ENCODE measurements at regions not wholly inside any gene's neighbourhood (a gene's known extent, or its start where the extent isn't known, plus 50 kb on each side); places are given as distances from the start of the nearest gene placed in this dataset.

DNA sequence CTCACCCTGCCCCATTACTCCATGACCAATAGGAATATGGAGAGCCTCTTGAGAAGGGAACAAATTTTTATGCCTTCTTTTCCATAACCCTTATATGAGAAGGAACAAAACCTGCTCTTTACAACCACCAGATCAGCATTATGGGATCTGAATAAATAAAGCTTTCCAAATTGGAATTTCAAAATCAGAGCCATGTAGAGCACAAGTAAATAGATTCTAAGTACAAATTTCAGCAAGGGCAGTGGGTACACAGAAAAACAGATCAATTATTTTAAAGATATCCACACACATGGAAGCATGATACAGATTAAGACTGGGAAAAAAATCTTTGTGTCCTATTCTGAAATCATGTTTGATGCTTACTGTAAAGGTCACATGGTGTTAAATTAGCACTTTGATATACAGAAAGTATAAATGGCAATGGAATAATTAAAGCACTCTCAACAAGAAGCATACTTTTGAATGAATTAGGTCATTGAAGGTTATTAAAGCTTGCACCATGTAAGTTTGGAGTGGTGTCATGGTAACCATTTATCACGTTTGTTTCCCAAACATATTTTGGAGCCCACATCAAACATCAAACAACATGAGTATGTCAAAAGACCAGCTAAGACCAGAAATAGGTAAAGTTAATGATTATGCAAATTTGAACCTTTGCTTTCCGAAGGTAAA lies 75.9 kb upstream of the AVPR1A start:
- POLR2A ChIA-PET: no interaction called here
- CTCF ChIA-PET: no interaction called here

DNA sequence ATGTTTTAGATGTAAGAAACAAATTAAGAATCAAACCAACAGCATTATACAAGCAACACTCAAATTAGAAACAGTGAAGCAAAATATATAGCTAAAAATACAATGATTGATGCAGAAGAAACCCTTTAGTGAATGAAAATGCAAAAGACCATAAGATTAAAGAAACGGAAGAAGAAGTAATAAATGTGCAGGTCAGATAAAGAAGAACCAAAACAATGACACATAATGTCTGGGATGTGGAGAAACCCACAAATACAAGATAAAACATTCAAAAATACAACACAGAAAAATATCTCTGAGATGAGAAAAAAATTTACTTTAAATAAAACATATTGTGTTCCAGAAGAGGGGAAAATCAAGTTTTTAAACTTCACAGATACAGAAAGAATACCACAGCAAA lies 73.4 kb upstream of the AVPR1A start:
- CTCF ChIA-PET: no interaction called here
- TF ChIP-seq, protein P1, sequence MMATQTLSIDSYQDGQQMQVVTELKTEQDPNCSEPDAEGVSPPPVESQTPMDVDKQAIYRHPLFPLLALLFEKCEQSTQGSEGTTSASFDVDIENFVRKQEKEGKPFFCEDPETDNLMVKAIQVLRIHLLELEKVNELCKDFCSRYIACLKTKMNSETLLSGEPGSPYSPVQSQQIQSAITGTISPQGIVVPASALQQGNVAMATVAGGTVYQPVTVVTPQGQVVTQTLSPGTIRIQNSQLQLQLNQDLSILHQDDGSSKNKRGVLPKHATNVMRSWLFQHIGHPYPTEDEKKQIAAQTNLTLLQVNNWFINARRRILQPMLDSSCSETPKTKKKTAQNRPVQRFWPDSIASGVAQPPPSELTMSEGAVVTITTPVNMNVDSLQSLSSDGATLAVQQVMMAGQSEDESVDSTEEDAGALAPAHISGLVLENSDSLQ (IDR thresholded peaks at IDR 0.05): no peak
- TF ChIP-seq HDGF (IDR thresholded peaks at IDR 0.05; ENCODE audit: borderline replicate concordance): no peak
- TF ChIP-seq SUZ12 (IDR thresholded peaks at IDR 0.05): no peak
- TF ChIP-seq ARNT (IDR thresholded peaks at IDR 0.05): no peak
- TF ChIP-seq FOXK2 (IDR thresholded peaks at IDR 0.05): no peak
- TF ChIP-seq FOXM1 (IDR thresholded peaks at IDR 0.05; ENCODE audit: borderline replicate concordance): no peak
- TF ChIP-seq FOXA1 (IDR thresholded peaks at IDR 0.05): no peak
- no peak for TF ChIP-seq BHLHE40 (IDR thresholded peaks at IDR 0.05; ENCODE audit: borderline replicate concordance)

More for the DNA sequence above, 75.9 kb upstream of the AVPR1A start:
- DNase-seq (ENCODE audit: extremely low spot score): no peak
- TF ChIP-seq FOXK2 (IDR thresholded peaks at IDR 0.05) (no peak), ELF4 (IDR thresholded peaks at IDR 0.05) (no peak), BHLHE40 (IDR thresholded peaks at IDR 0.05; ENCODE audit: borderline replicate concordance) (no peak)

DNA sequence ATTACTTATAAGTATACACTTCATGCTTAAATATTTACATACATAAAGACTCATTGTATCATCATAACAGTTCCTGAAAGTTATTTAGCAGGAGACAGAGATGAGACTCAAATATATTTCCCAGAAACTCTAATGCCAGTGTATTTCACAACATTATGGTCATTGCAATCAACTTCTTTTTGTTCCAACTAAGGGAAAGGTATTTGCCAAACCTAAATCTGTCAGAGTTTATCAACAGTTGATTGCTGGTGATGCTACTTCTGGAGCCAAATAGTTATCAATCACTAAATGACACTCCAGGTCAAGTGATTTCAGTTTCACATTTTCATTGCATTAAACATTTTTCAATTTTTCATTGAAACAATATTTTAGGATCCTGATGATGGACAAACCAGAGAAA lies 72.1 kb upstream of the AVPR1A start:
- ChIA-PET CTCF (no interaction called here), POLR2A (no interaction called here)
- no peak for DNase-seq (ENCODE audit: extremely low spot score)
- TF ChIP-seq SP1 (IDR thresholded peaks at IDR 0.05): no peak

More for the DNA sequence above, 73.4 kb upstream of the AVPR1A start:
- POLR2A ChIA-PET: no interaction called here
- no peak for DNase-seq (ENCODE audit: extremely low spot score)

DNA sequence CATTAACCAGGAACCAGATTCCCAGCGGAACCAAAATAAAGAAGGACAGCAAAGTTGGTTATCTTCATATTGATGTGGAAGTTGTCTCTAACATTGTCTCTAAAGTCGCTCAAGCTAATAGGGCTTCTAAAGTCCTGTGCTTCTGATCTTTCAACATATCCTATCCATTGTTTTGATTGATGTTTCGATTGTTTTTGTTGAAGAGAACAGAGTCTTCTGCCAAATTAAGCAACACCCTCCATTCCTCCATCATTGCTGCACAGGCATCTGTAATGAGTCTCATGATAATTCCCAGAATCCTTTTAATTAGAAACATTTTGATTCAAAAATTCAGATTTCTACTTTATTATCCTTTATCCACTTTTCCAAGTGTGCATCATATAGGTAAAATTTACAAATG lies 71.6 kb upstream of the AVPR1A start:
- ChIA-PET CTCF (no interaction called here), POLR2A (no interaction called here)
- no peak for DNase-seq (ENCODE audit: extremely low spot score)
- TF ChIP-seq BHLHE40 (IDR thresholded peaks at IDR 0.05; ENCODE audit: borderline replicate concordance): no peak
- TF ChIP-seq SUZ12 (IDR thresholded peaks at IDR 0.05): no peak
- no peak for TF ChIP-seq FOXM1 (IDR thresholded peaks at IDR 0.05; ENCODE audit: borderline replicate concordance)
- no peak for TF ChIP-seq CTBP1 (IDR thresholded peaks at IDR 0.05; ENCODE audit: borderline replicate concordance)
- no peak for TF ChIP-seq TARDBP (IDR thresholded peaks at IDR 0.05)
- no peak for TF ChIP-seq FOXA1 (IDR thresholded peaks at IDR 0.05)
- TF ChIP-seq NFRKB (IDR thresholded peaks at IDR 0.05): no peak
- TF ChIP-seq HDGF (IDR thresholded peaks at IDR 0.05; ENCODE audit: borderline replicate concordance): no peak
- no peak for TF ChIP-seq L3MBTL2 (conservative IDR thresholded peaks at IDR 0.05)

DNA sequence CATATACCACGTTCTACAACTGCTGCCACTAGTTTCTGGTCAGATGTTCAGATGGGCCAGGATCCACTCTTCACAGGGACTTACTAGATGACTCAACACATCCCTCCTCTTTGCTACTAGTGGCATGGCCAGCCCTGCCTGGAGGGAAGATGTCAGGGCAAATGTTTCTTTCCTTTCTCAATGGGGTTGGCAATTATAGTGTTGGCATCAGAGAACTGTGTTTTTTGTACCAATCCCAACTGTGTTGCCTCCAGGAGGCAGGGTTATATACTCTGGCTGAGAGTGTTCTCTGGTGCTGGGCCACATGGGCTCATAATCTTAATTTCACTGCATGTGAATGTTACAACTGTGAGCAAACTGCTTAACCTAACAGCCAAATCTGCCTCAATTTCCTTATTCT lies 69.9 kb upstream of the AVPR1A start:
- TF ChIP-seq, protein P1 (IDR thresholded peaks at IDR 0.05): no peak
- TF ChIP-seq SP1 (IDR thresholded peaks at IDR 0.05) (no peak), ZNF384 (IDR thresholded peaks at IDR 0.05) (no peak), FOXA1 (IDR thresholded peaks at IDR 0.05) (no peak), FOXK2 (IDR thresholded peaks at IDR 0.05) (no peak), L3MBTL2 (conservative IDR thresholded peaks at IDR 0.05) (no peak), SUZ12 (IDR thresholded peaks at IDR 0.05) (no peak), ARNT (IDR thresholded peaks at IDR 0.05) (no peak)
- ChIA-PET POLR2A (no interaction called here), CTCF (no interaction called here)
- no peak for DNase-seq (ENCODE audit: extremely low spot score)

DNA sequence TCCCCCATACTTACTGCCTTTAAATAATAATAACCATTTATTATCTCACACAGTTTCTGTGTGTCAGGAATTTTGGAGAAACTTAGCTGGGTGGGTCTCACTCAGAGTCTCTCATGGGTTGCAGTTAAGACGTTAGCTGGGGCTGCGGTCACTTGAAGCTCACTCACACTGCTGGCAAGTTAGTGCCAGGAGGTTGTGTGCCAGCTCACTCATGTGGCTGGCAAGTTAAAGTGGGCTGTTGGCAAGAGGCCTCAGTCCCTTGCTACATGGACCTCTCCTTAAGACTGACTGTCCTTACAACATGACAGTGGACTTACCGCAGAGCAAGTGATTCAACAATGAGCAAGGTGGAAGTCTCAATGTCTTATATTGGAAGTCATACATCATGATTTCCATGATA lies 61.3 kb upstream of the AVPR1A start:
- DNase-seq (ENCODE audit: extremely low spot score): no peak
- TF ChIP-seq, protein P1 (IDR thresholded peaks at IDR 0.05): no peak
- TF ChIP-seq L3MBTL2 (conservative IDR thresholded peaks at IDR 0.05) (no peak), ARNT (IDR thresholded peaks at IDR 0.05) (no peak), SP1 (IDR thresholded peaks at IDR 0.05) (no peak), HDGF (IDR thresholded peaks at IDR 0.05; ENCODE audit: borderline replicate concordance) (no peak), ELF4 (IDR thresholded peaks at IDR 0.05) (no peak), BHLHE40 (IDR thresholded peaks at IDR 0.05; ENCODE audit: borderline replicate concordance) (no peak), NFRKB (IDR thresholded peaks at IDR 0.05) (no peak), CTBP1 (IDR thresholded peaks at IDR 0.05; ENCODE audit: borderline replicate concordance) (no peak), LEF1 (IDR thresholded peaks at IDR 0.05; ENCODE audit: borderline replicate concordance) (no peak), FOXM1 (IDR thresholded peaks at IDR 0.05; ENCODE audit: borderline replicate concordance) (no peak), ZNF384 (IDR thresholded peaks at IDR 0.05) (no peak), FOXA1 (IDR thresholded peaks at IDR 0.05) (no peak), FOXK2 (IDR thresholded peaks at IDR 0.05) (no peak), SUZ12 (IDR thresholded peaks at IDR 0.05) (no peak), TARDBP (IDR thresholded peaks at IDR 0.05) (no peak)
- ChIA-PET POLR2A (no interaction called here), CTCF (no interaction called here)

DNA sequence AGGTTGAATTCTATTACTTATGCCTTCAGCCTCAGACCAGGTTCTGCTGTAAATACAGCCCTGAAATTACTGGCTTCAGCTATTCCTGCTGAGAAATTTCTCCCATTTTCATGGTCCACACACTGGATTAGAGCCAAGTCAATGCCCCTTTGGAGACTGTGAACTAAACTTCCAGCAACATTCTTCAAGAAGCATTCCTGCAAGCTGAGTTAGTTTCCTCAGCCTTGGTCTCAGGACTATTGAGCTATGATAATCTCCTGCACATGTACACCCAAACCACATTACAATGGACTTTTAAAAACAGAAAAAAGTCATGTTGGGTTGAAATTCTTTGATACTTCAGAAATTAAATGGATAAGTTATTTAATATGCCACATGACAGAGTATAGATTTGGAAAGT lies 58.0 kb upstream of the AVPR1A start:
- no peak for TF ChIP-seq L3MBTL2 (conservative IDR thresholded peaks at IDR 0.05)
- no peak for TF ChIP-seq FOXK2 (IDR thresholded peaks at IDR 0.05)
- TF ChIP-seq NFRKB (IDR thresholded peaks at IDR 0.05): no peak
- TF ChIP-seq ZNF384 (IDR thresholded peaks at IDR 0.05): no peak
- no peak for TF ChIP-seq TARDBP (IDR thresholded peaks at IDR 0.05)
- no peak for TF ChIP-seq SUZ12 (IDR thresholded peaks at IDR 0.05)
- TF ChIP-seq SP1 (IDR thresholded peaks at IDR 0.05): no peak
- no peak for TF ChIP-seq FOXA1 (IDR thresholded peaks at IDR 0.05)
- TF ChIP-seq HDGF (IDR thresholded peaks at IDR 0.05; ENCODE audit: borderline replicate concordance): no peak
- no peak for TF ChIP-seq CTBP1 (IDR thresholded peaks at IDR 0.05; ENCODE audit: borderline replicate concordance)
- TF ChIP-seq ELF4 (IDR thresholded peaks at IDR 0.05): no peak
- TF ChIP-seq, protein P1 (IDR thresholded peaks at IDR 0.05): no peak
- TF ChIP-seq BHLHE40 (IDR thresholded peaks at IDR 0.05; ENCODE audit: borderline replicate concordance): no peak
- no peak for TF ChIP-seq LEF1 (IDR thresholded peaks at IDR 0.05; ENCODE audit: borderline replicate concordance)
- no peak for TF ChIP-seq ARNT (IDR thresholded peaks at IDR 0.05)
- TF ChIP-seq FOXM1 (IDR thresholded peaks at IDR 0.05; ENCODE audit: borderline replicate concordance): no peak
- CTCF ChIA-PET: no interaction called here
- POLR2A ChIA-PET: no interaction called here
- DNase-seq (ENCODE audit: extremely low spot score): no peak
